CD14-positive monocyte (primary cell): ENCODE measurements at regions not wholly inside any gene's neighbourhood (a gene's known extent, or its start where the extent isn't known, plus 50 kb on each side); places are given as distances from the start of the nearest gene placed in this dataset.

Experiments used
- DNase-seq, 3 donors: peaks; one replicate each; pipeline ENCODE4 v3.0.0-alpha.2; 2011 to 2022
- H2AFZ ChIP-seq: 2 replicates; pipeline ENCODE4 v1.6.0; 2012; ENCODE audit warnings: mild to moderate bottlenecking, low read depth, low read length, inconsistent platforms; ENCODE audit not compliant: insufficient read depth, poor library complexity, severe bottlenecking
- H3K27ac ChIP-seq, 2 donors: 1 replicate in 1 of 2; 2 replicates in 1 of 2; pipeline ENCODE4 v1.5.1; 2012 to 2013; ENCODE audit warnings: low read length in 2 of 2, control low read depth in 1 of 2, inconsistent platforms in 1 of 2, low read depth in 1 of 2, mild to moderate bottlenecking in 1 of 2
- H3K27me3 ChIP-seq, 2 donors: one replicate each; pipeline versions ENCODE4 v1.6.0 to v1.6.1; 2011 to 2013; ENCODE audit warnings: low read length in 2 of 2; ENCODE audit not compliant: control insufficient read depth in 2 of 2, insufficient read depth in 2 of 2
- H3K36me3 ChIP-seq, 2 donors: replicated peaks in 1 of 2; 1 replicate in 1 of 2; 2 replicates in 1 of 2; pipeline versions ENCODE4 v1.5.1 to v1.6.1; 2012 to 2013; ENCODE audit warnings: low read length in 2 of 2, control low read depth in 1 of 2, inconsistent platforms in 1 of 2, mild to moderate bottlenecking in 1 of 2; ENCODE audit not compliant: insufficient read depth in 2 of 2, control insufficient read depth in 1 of 2
- H3K4me1 ChIP-seq, 2 donors: 1 replicate in 1 of 2; 2 replicates in 1 of 2; pipeline versions ENCODE4 v1.5.1 to v1.6.1; 2012 to 2013; ENCODE audit warnings: low read length in 2 of 2, control low read depth in 1 of 2, inconsistent platforms in 1 of 2, mild to moderate bottlenecking in 1 of 2, moderate library complexity in 1 of 2; ENCODE audit not compliant: insufficient read depth in 2 of 2, control insufficient read depth in 1 of 2
- H3K4me2 ChIP-seq: replicated peaks from 2 replicates; pipeline ENCODE3; 2012; ENCODE audit warnings: low read length, moderate library complexity, mild to moderate bottlenecking; ENCODE audit not compliant: poor library complexity, severe bottlenecking; ENCODE audit errors: extremely low read depth
- H3K4me3 ChIP-seq, 3 experiments: fragments of 200-600 bp in 1 of 3; sonication (generic) in 1 of 3; replicated peaks in 1 of 3; 1 replicate in 2 of 3; 2 replicates in 1 of 3; pipeline ENCODE4 v1.5.1; 2011 to 2013; ENCODE audit warnings: low read length in 3 of 3, mild to moderate bottlenecking in 3 of 3, control low read depth in 2 of 3, low read depth in 2 of 3, inconsistent platforms in 1 of 3, moderate library complexity in 1 of 3
- H3K79me2 ChIP-seq: 2 replicates; pipeline ENCODE4 v1.6.0; 2012; ENCODE audit warnings: mild to moderate bottlenecking, control low read depth, inconsistent platforms, low read length, moderate library complexity; ENCODE audit not compliant: insufficient read depth
- H3K9ac ChIP-seq: 2 replicates; pipeline ENCODE4 v1.6.0; 2017; ENCODE audit warnings: low read length, mild to moderate bottlenecking; ENCODE audit not compliant: insufficient read depth, poor library complexity, severe bottlenecking
- H3K9me3 ChIP-seq, 2 donors: replicated peaks in 1 of 2; 1 replicate in 1 of 2; 2 replicates in 1 of 2; pipeline versions ENCODE4 v1.5.1 to v1.6.1; 2012 to 2013; ENCODE audit warnings: low read length in 2 of 2, control low read depth in 1 of 2; ENCODE audit not compliant: control insufficient read depth in 1 of 2, insufficient read depth in 1 of 2
- H4K20me1 ChIP-seq: 2 replicates; pipeline ENCODE4 v1.6.0; 2012; ENCODE audit warnings: mild to moderate bottlenecking, low read length, control low read depth, moderate library complexity; ENCODE audit not compliant: insufficient read depth
- H3K27ac Mint-ChIP-seq, 7 donors: one replicate each; pipeline ENCODE4 v1.8.0; 2020; ENCODE audit warnings: mild to moderate bottlenecking in 7 of 7, mixed read lengths in 7 of 7, moderate library complexity in 6 of 7, inconsistent platforms in 2 of 7
- H3K27me3 Mint-ChIP-seq, 3 donors: one replicate each; pipeline ENCODE4 v1.8.0; 2021 to 2022; ENCODE audit warnings: low read depth in 3 of 3, mild to moderate bottlenecking in 3 of 3, mixed read lengths in 3 of 3, moderate library complexity in 3 of 3, inconsistent platforms in 1 of 3
- H3K36me3 Mint-ChIP-seq, 2 donors: one replicate each; pipeline ENCODE4 v1.8.0; 2020; ENCODE audit warnings: mixed read lengths in 2 of 2, inconsistent platforms in 1 of 2, mild to moderate bottlenecking in 1 of 2
- H3K4me1 Mint-ChIP-seq: one replicate; pipeline ENCODE4 v1.8.0; 2020; ENCODE audit warnings: mild to moderate bottlenecking, mixed read lengths
- H3K4me3 Mint-ChIP-seq, 2 donors: one replicate each; pipeline ENCODE4 v1.8.0; 2020; ENCODE audit warnings: mild to moderate bottlenecking in 2 of 2, mixed read lengths in 2 of 2, moderate library complexity in 1 of 2
- H3K9me3 Mint-ChIP-seq, 7 donors: one replicate each; pipeline ENCODE4 v1.8.0; 2020 to 2022; ENCODE audit warnings: mixed read lengths in 7 of 7, mild to moderate bottlenecking in 6 of 7, moderate library complexity in 6 of 7, inconsistent platforms in 2 of 7
- WGBS: methylation state at CpG from one replicate; pipeline ENCODE4 v1.1.5; 2013; ENCODE audit warnings: missing lambda C conversion rate; ENCODE audit not compliant: insufficient coverage; 5-methylcytosine and 5-hydroxymethylcytosine counted together
- intact Hi-C, 2 donors: fragments of 100-400 bp; cut with micrococcal nuclease; formaldehyde crosslinking; loops; one replicate each; pipeline versions ENCODE4 v1.15.0 to v1.15.1; 2023
- TF ChIP-seq, protein P1 (sequence below): fragments of 200-600 bp; IDR thresholded peaks from one replicate; pipeline ENCODE4 v1.8.0; 2022; ENCODE audit warnings: antibody characterized with exemption, mild to moderate bottlenecking

DNA sequence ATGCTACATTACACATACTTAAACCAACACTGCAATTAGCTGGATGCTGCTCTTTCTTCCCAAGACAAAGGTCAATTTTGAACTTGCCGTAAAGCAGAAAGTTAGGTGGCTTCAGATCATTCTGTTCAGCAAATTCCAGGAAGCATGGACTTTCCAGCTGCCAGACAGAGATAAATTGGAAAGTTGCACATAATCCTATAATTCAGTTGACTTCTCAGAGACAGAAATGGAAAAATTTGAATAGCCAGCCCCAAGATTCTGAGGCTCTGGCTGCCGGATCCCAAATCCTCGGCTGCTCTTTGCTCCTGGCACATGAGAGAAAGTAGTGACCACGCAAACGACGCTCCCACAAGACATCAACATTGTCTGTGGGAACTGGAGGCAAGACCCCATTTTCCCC is 105.0 kb upstream of the VIPR2 start:
- no peak overlapping the region for H3K27ac Mint-ChIP-seq
- intact Hi-C loops: no loop called here
- H3K4me2 ChIP-seq: no peak overlapping the region
- no peaks in the 10 kb centered on the region for H4K20me1 ChIP-seq
- peaks cover 0 to 5% (median 2%) of the 10 kb centered on the region in 3 donors for H3K27me3 Mint-ChIP-seq
- no peak overlapping the region for H3K9ac ChIP-seq
- no peaks in the 10 kb centered on the region for H3K4me1 ChIP-seq
- no peak for DNase-seq
- H3K9me3 ChIP-seq: no peaks in the 10 kb centered on the region
- no peak overlapping the region for H2AFZ ChIP-seq
- WGBS: 96% methylated on average over 3 of the region's 6 CpGs
- H3K27ac ChIP-seq: no peak overlapping the region
- H3K4me3 ChIP-seq: no peak overlapping the region
- H3K4me1 Mint-ChIP-seq: no peaks in the 10 kb centered on the region
- H3K9me3 Mint-ChIP-seq: peaks cover 0 to 4% (median 0%) of the 10 kb centered on the region in 7 donors
- TF ChIP-seq, protein P1, sequence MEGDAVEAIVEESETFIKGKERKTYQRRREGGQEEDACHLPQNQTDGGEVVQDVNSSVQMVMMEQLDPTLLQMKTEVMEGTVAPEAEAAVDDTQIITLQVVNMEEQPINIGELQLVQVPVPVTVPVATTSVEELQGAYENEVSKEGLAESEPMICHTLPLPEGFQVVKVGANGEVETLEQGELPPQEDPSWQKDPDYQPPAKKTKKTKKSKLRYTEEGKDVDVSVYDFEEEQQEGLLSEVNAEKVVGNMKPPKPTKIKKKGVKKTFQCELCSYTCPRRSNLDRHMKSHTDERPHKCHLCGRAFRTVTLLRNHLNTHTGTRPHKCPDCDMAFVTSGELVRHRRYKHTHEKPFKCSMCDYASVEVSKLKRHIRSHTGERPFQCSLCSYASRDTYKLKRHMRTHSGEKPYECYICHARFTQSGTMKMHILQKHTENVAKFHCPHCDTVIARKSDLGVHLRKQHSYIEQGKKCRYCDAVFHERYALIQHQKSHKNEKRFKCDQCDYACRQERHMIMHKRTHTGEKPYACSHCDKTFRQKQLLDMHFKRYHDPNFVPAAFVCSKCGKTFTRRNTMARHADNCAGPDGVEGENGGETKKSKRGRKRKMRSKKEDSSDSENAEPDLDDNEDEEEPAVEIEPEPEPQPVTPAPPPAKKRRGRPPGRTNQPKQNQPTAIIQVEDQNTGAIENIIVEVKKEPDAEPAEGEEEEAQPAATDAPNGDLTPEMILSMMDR: no peak
- H3K27me3 ChIP-seq: no peaks in the 10 kb centered on the region
- no peaks in the 10 kb centered on the region for H3K36me3 ChIP-seq
- H3K4me3 Mint-ChIP-seq: no peak overlapping the region
- H3K36me3 Mint-ChIP-seq: no peaks in the 10 kb centered on the region
- H3K79me2 ChIP-seq: no peaks in the 10 kb centered on the region

DNA sequence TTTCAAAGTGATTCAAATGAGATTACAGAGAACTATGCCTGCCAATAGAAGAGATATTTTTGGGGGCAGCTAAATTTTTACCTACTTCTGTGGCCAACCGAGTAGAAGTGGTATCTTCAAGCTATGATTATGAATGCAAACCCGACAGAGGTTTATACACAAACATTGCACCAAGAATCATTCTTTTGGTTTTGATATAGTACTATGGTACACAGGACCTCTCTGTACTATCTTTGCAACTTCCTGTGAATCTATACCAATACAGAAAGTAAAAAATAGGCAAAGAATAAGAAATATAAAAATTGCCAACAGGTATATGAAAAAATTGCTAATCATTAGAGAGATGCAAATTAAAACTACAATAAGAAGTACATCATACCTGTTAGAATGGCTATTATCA is 103.2 kb upstream of the VIPR2 start:
- H3K4me3 ChIP-seq: no peak overlapping the region
- WGBS: no CpG with 5 or more reads among the region's 2 CpGs
- Mint-ChIP-seq H3K9me3 (peaks cover 0 to 4% (median 0%) of the 10 kb centered on the region in 7 donors), H3K27me3 (peaks cover 0 to 5% (median 2%) of the 10 kb centered on the region in 3 donors), H3K36me3 (no peaks in the 10 kb centered on the region), H3K4me3 (no peak overlapping the region), H3K27ac (no peak overlapping the region), H3K4me1 (no peaks in the 10 kb centered on the region)
- H3K27ac ChIP-seq: no peak overlapping the region
- no peaks in the 10 kb centered on the region for H3K4me1 ChIP-seq
- no peak overlapping the region for H3K9ac ChIP-seq
- no peaks in the 10 kb centered on the region for H4K20me1 ChIP-seq
- no peak overlapping the region for H2AFZ ChIP-seq
- H3K36me3 ChIP-seq: no peaks in the 10 kb centered on the region
- no peak overlapping the region for H3K4me2 ChIP-seq
- TF ChIP-seq, protein P1: no peak
- no peaks in the 10 kb centered on the region for H3K27me3 ChIP-seq
- no peaks in the 10 kb centered on the region for H3K9me3 ChIP-seq
- no peak for DNase-seq
- no peaks in the 10 kb centered on the region for H3K79me2 ChIP-seq
- intact Hi-C loops: no loop called here
